ENCODE measurements at regions not wholly inside any gene's neighbourhood (a gene's known extent, or its start where the extent isn't known, plus 50 kb on each side); places are given as distances from the start of the nearest gene placed in this dataset.

- Histone ChIP-seq H3F3A (replicated peaks; ENCODE audit: insufficient read depth) (no peaks in the 10 kb centered on the region), H2AFZ (ENCODE audit: low read depth) (no peak overlapping the region), H3K27ac (ENCODE audit: low read depth in 2 of 2, low read length in 1 of 2) (no peak overlapping the region), H3K4me2 (no peak overlapping the region), H3K36me3 (replicated peaks in 1 of 2; ENCODE audit: control insufficient read depth in 1 of 2, insufficient read depth in 2 of 2, low read length in 1 of 2) (no peaks in the 10 kb centered on the region), H3K79me2 (ENCODE audit: insufficient read depth) (no peaks in the 10 kb centered on the region), H3K9me3 (no peaks in the 10 kb centered on the region), H3K4me3 (ENCODE audit: low read depth in 2 of 2, low read length in 1 of 2) (no peak overlapping the region), H3K9ac (no peak overlapping the region), H3K4me1 (ENCODE audit: control insufficient read depth in 1 of 2, insufficient read depth in 2 of 2, low read depth in 1 of 2, low read length in 1 of 2) (peaks cover 0 to 28% of the 10 kb centered on the region in 2 experiments; a peak in 2 of 4 replicates), H3K9me2 (no peaks in the 10 kb centered on the region), H4K20me1 (ENCODE audit: insufficient read depth) (no peaks in the 10 kb centered on the region), H3K27me3 (ENCODE audit: insufficient read depth) (no peaks in the 10 kb centered on the region)
- CTCF ChIA-PET, result interaction anchor here (1.6 kb wide), 1 partner anchor 19 kb away, joined by 5 read pairs; no protein-coding TSS in a partner anchor
- TF ChIP-seq GATA2 (CRISPR knock-in tag; IDR thresholded peaks at IDR 0.05), result no peak
- TF ChIP-seq EZH2phosphoT487 (IDR thresholded peaks at IDR 0.05; ENCODE audit: borderline replicate concordance, low read depth), result no peak
- no peak for TF ChIP-seq RAD21 (IDR thresholded peaks at IDR 0.05; ENCODE audit: low read length)
- no peak for TF ChIP-seq GABPA (IDR thresholded peaks at IDR 0.05; ENCODE audit: low read depth)
- TF ChIP-seq MXI1 (IDR thresholded peaks at IDR 0.05; ENCODE audit: low read depth, low read length), result no peak
- no peak for TF ChIP-seq POLR2AphosphoS5 (IDR thresholded peaks at IDR 0.05; ENCODE audit: low read depth, low read length)
- TF ChIP-seq YY1 (IDR thresholded peaks at IDR 0.05; ENCODE audit: low read depth), result no peak
- TF ChIP-seq RFX5 (IDR thresholded peaks at IDR 0.05; ENCODE audit: low read length), result no peak
- TF ChIP-seq ELF1 (IDR thresholded peaks at IDR 0.05), result no peak
- TF ChIP-seq JUND (IDR thresholded peaks at IDR 0.05), result no peak
- no peak for TF ChIP-seq RXRA (IDR thresholded peaks at IDR 0.05; ENCODE audit: borderline replicate concordance, low read depth)
- no peak for TF ChIP-seq EP300 (IDR thresholded peaks at IDR 0.05; ENCODE audit: borderline replicate concordance in 1 of 2, low read depth in 1 of 2, low read length in 1 of 2)
- TF ChIP-seq RCOR1 (IDR thresholded peaks at IDR 0.05; ENCODE audit: low read length), result no peak
- no peak for TF ChIP-seq MEF2A (IDR thresholded peaks at IDR 0.05; ENCODE audit: borderline replicate concordance, low read depth)
- TF ChIP-seq SMC3 (IDR thresholded peaks at IDR 0.05; ENCODE audit: low read depth, low read length), result no peak
- TF ChIP-seq NFIC (IDR thresholded peaks at IDR 0.05; ENCODE audit: borderline replicate concordance), result no peak
- TF ChIP-seq TEAD4 (IDR thresholded peaks at IDR 0.05; ENCODE audit: borderline replicate concordance, insufficient read depth), result no peak
- TF ChIP-seq IRF3 (IDR thresholded peaks at IDR 0.05; ENCODE audit: low read depth, low read length), result no peak
- POLR2A ChIA-PET, result no interaction called here
- DNase-seq, result no peak
- WGBS (ENCODE audit: low lambda C conversion rate), result 62% methylated on average over 6 of the region's 6 CpGs
Measured at GRCh38 chr11:115963156-115963555, 458.9 kb upstream of the CADM1 start.

GRCh38 chr11:115961159-115962003 is 457.2 kb upstream of the CADM1 start:
- CTCF ChIA-PET, result interaction anchor here (0.6 to 2.7 kb wide), 7 partner anchors 11 to 571 kb away, joined by 4 to 8 read pairs (median 4); no protein-coding TSS in a partner anchor
- no peak for TF ChIP-seq TCF12 (IDR thresholded peaks at IDR 0.05)
- no peak for TF ChIP-seq REST (IDR thresholded peaks at IDR 0.05; ENCODE audit: low read depth, low read length)
- no peak for TF ChIP-seq MXI1 (IDR thresholded peaks at IDR 0.05; ENCODE audit: low read depth, low read length)
- no peak for TF ChIP-seq SMC3 (IDR thresholded peaks at IDR 0.05; ENCODE audit: low read depth, low read length)
- no peak for TF ChIP-seq PBX3 (IDR thresholded peaks at IDR 0.05)
- TF ChIP-seq IRF3 (IDR thresholded peaks at IDR 0.05; ENCODE audit: low read depth, low read length), result no peak

More at GRCh38 chr11:115961159-115962003, 457.2 kb upstream of the CADM1 start:
- Histone ChIP-seq H3K9ac (no peak overlapping the region), H3K9me3 (no peaks in the 10 kb centered on the region), H3K4me2 (no peak overlapping the region), H3K4me3 (ENCODE audit: low read depth in 2 of 2, low read length in 1 of 2) (no peak overlapping the region), H3F3A (replicated peaks; ENCODE audit: insufficient read depth) (no peaks in the 10 kb centered on the region), H3K27ac (ENCODE audit: low read depth in 2 of 2, low read length in 1 of 2) (no peak overlapping the region), H4K20me1 (ENCODE audit: insufficient read depth) (no peaks in the 10 kb centered on the region), H2AFZ (ENCODE audit: low read depth) (no peak overlapping the region), H3K9me2 (no peaks in the 10 kb centered on the region), H3K4me1 (ENCODE audit: control insufficient read depth in 1 of 2, insufficient read depth in 2 of 2, low read depth in 1 of 2, low read length in 1 of 2) (peaks cover 0 to 28% of the 10 kb centered on the region in 2 experiments; a peak in 2 of 4 replicates), H3K79me2 (ENCODE audit: insufficient read depth) (no peaks in the 10 kb centered on the region), H3K36me3 (replicated peaks in 1 of 2; ENCODE audit: control insufficient read depth in 1 of 2, insufficient read depth in 2 of 2, low read length in 1 of 2) (no peaks in the 10 kb centered on the region), H3K27me3 (ENCODE audit: insufficient read depth) (no peaks in the 10 kb centered on the region)
- POLR2A ChIA-PET, result no interaction called here
- 45% methylated on average over 11 of the region's 11 CpGs for WGBS (ENCODE audit: low lambda C conversion rate)
- DNase-seq, result no peak

Data from SK-N-SH (cell line).